ENCODE measurements at regions not wholly inside any gene's neighbourhood (a gene's known extent, or its start where the extent isn't known, plus 50 kb on each side); places are given as distances from the start of the nearest gene placed in this dataset.

- Mint-ChIP-seq H3K36me3 (ENCODE audit: low read depth) (no peaks in the 10 kb centered on the region), H3K9me3 (peaks cover 39% of the 10 kb centered on the region), H3K27me3 (ENCODE audit: low read depth, poor library complexity) (peaks cover 10% of the 10 kb centered on the region), H3K27ac (no peak overlapping the region), H3K4me3 (no peak overlapping the region), H3K4me1 (peaks cover 12% of the 10 kb centered on the region)
- DNase-seq = no peak
- TF ChIP-seq CTCF (IDR thresholded peaks at IDR 0.05) = no peak
Measured at GRCh38 chrX:104307341-104307740, 52.6 kb upstream of the ESX1 start.

- Mint-ChIP-seq H3K4me3 (no peak overlapping the region), H3K27ac (no peak overlapping the region), H3K4me1 (peaks cover 8% of the 10 kb centered on the region), H3K36me3 (ENCODE audit: low read depth) (no peaks in the 10 kb centered on the region), H3K27me3 (ENCODE audit: low read depth, poor library complexity) (peaks cover 10% of the 10 kb centered on the region), H3K9me3 (peaks cover 30% of the 10 kb centered on the region)
- no peak for TF ChIP-seq CTCF (IDR thresholded peaks at IDR 0.05)
- DNase-seq = no peak
Measured at GRCh38 chrX:104306180-104306579, 51.4 kb upstream of the ESX1 start.
